SK-N-MC (cell line): ENCODE measurements at regions not wholly inside any gene's neighbourhood (a gene's known extent, or its start where the extent isn't known, plus 50 kb on each side); places are given as distances from the start of the nearest gene placed in this dataset.

ENCODE experiments used
- EZH2 ChIP-seq: fragments of 200-600 bp; sonication (generic); IDR thresholded peaks from one replicate; pipeline ENCODE4 v1.6.1; 2017; ENCODE audit warnings: antibody characterized with exemption
- FOXP2 ChIP-seq: optimal IDR thresholded peaks from 2 replicates; pipeline ENCODE3; 2011; ENCODE audit warnings: mild to moderate bottlenecking, moderate library complexity; ENCODE audit not compliant: insufficient read depth; ENCODE audit errors: extremely low read length, control extremely low read depth
- POLR2AphosphoS5 ChIP-seq: IDR thresholded peaks from 2 replicates; pipeline ENCODE4 v1.6.1; 2012; ENCODE audit warnings: mild to moderate bottlenecking, low read depth, low read length, borderline replicate concordance

- TF ChIP-seq EZH2 = no peak
- TF ChIP-seq FOXP2 = no peak
- TF ChIP-seq POLR2AphosphoS5 = no peak
Observed at GRCh38 chr20:22525821-22526220, 58.6 kb downstream of the FOXA2 start.
